Duodenal mucosa (tissue), 2 donors: ENCODE measurements at regions not wholly inside any gene's neighbourhood (a gene's known extent, or its start where the extent isn't known, plus 50 kb on each side); places are given as distances from the start of the nearest gene placed in this dataset.

Experiments
- H3K27ac ChIP-seq: one replicate; pipeline ENCODE4 v1.7.0; 2013; ENCODE audit warnings: low read depth, low read length
- H3K27me3 ChIP-seq, 2 donors: one replicate each; pipeline ENCODE4 v1.7.0; 2013; ENCODE audit warnings: low read length in 2 of 2, control low read depth in 1 of 2; ENCODE audit not compliant: insufficient read depth in 2 of 2, control insufficient read depth in 1 of 2
- H3K36me3 ChIP-seq, 2 donors: one replicate each; pipeline ENCODE4 v1.7.0; 2013; ENCODE audit warnings: low read length in 2 of 2, control low read depth in 1 of 2; ENCODE audit not compliant: insufficient read depth in 2 of 2, control insufficient read depth in 1 of 2
- H3K4me1 ChIP-seq, 2 donors: one replicate each; pipeline ENCODE4 v1.7.0; 2013; ENCODE audit warnings: low read length in 2 of 2, control low read depth in 1 of 2; ENCODE audit not compliant: insufficient read depth in 2 of 2, control insufficient read depth in 1 of 2
- H3K4me3 ChIP-seq, 2 donors: one replicate each; pipeline ENCODE4 v1.7.0; 2013; ENCODE audit warnings: low read length in 2 of 2, low read depth in 1 of 2
- H3K9ac ChIP-seq, 2 donors: one replicate each; pipeline ENCODE4 v1.7.0; 2013; ENCODE audit warnings: low read length in 2 of 2, low read depth in 1 of 2
- H3K9me3 ChIP-seq, 2 donors: one replicate each; pipeline ENCODE4 v1.7.0; 2013; ENCODE audit warnings: low read length in 2 of 2, control low read depth in 1 of 2; ENCODE audit not compliant: control insufficient read depth in 1 of 2

GRCh38 chr2:129142465-129142864, 823.8 kb upstream of the HS6ST1 start:
- no peak overlapping the region for H3K9ac ChIP-seq
- H3K27ac ChIP-seq = no peak overlapping the region
- no peak overlapping the region for H3K4me3 ChIP-seq
- H3K36me3 ChIP-seq = no peaks in the 10 kb centered on the region
- no peaks in the 10 kb centered on the region for H3K4me1 ChIP-seq
- no peaks in the 10 kb centered on the region for H3K9me3 ChIP-seq
- no peaks in the 10 kb centered on the region for H3K27me3 ChIP-seq

GRCh38 chr2:129144082-129144791, 825.6 kb upstream of the HS6ST1 start:
- no peaks in the 10 kb centered on the region for H3K36me3 ChIP-seq
- no peak overlapping the region for H3K4me3 ChIP-seq
- H3K27me3 ChIP-seq = no peaks in the 10 kb centered on the region
- H3K9me3 ChIP-seq = no peaks in the 10 kb centered on the region
- no peaks in the 10 kb centered on the region for H3K4me1 ChIP-seq
- H3K27ac ChIP-seq = no peak overlapping the region
- no peak overlapping the region for H3K9ac ChIP-seq

GRCh38 chr2:129152514-129152913, 827.0 kb upstream of the RAB6C start:
- no peak overlapping the region for H3K27ac ChIP-seq
- no peak overlapping the region for H3K9ac ChIP-seq
- H3K27me3 ChIP-seq = no peaks in the 10 kb centered on the region
- no peaks in the 10 kb centered on the region for H3K36me3 ChIP-seq
- H3K4me3 ChIP-seq = no peak overlapping the region
- no peaks in the 10 kb centered on the region for H3K4me1 ChIP-seq
- no peaks in the 10 kb centered on the region for H3K9me3 ChIP-seq

GRCh38 chr2:129160879-129161278, 818.6 kb upstream of the RAB6C start:
- H3K9ac ChIP-seq = no peak overlapping the region
- H3K4me1 ChIP-seq = no peaks in the 10 kb centered on the region
- no peak overlapping the region for H3K4me3 ChIP-seq
- no peaks in the 10 kb centered on the region for H3K36me3 ChIP-seq
- H3K27me3 ChIP-seq = no peaks in the 10 kb centered on the region
- no peaks in the 10 kb centered on the region for H3K9me3 ChIP-seq
- no peak overlapping the region for H3K27ac ChIP-seq

- no peak overlapping the region for H3K4me3 ChIP-seq
- no peak overlapping the region for H3K27ac ChIP-seq
- no peaks in the 10 kb centered on the region for H3K36me3 ChIP-seq
- H3K4me1 ChIP-seq = no peaks in the 10 kb centered on the region
- no peak overlapping the region for H3K9ac ChIP-seq
- H3K9me3 ChIP-seq = no peaks in the 10 kb centered on the region
- H3K27me3 ChIP-seq = no peaks in the 10 kb centered on the region
Measured at GRCh38 chr2:129164220-129164949, 815.1 kb upstream of the RAB6C start.

- no peaks in the 10 kb centered on the region for H3K9me3 ChIP-seq
- no peaks in the 10 kb centered on the region for H3K36me3 ChIP-seq
- H3K4me1 ChIP-seq = no peaks in the 10 kb centered on the region
- H3K9ac ChIP-seq = no peak overlapping the region
- H3K27me3 ChIP-seq = no peaks in the 10 kb centered on the region
- H3K4me3 ChIP-seq = no peak overlapping the region
- no peak overlapping the region for H3K27ac ChIP-seq
Measured at GRCh38 chr2:129165006-129165405, 814.5 kb upstream of the RAB6C start.

GRCh38 chr2:129167456-129167855, 812.0 kb upstream of the RAB6C start:
- H3K4me3 ChIP-seq = no peak overlapping the region
- H3K27me3 ChIP-seq = no peaks in the 10 kb centered on the region
- no peaks in the 10 kb centered on the region for H3K36me3 ChIP-seq
- no peak overlapping the region for H3K9ac ChIP-seq
- no peaks in the 10 kb centered on the region for H3K4me1 ChIP-seq
- H3K9me3 ChIP-seq = no peaks in the 10 kb centered on the region
- H3K27ac ChIP-seq = no peak overlapping the region

GRCh38 chr2:129170570-129170969, 808.9 kb upstream of the RAB6C start:
- Histone ChIP-seq H3K4me3 (no peak overlapping the region), H3K4me1 (no peaks in the 10 kb centered on the region), H3K36me3 (no peaks in the 10 kb centered on the region), H3K27me3 (no peaks in the 10 kb centered on the region), H3K27ac (no peak overlapping the region), H3K9me3 (no peaks in the 10 kb centered on the region), H3K9ac (no peak overlapping the region)

GRCh38 chr2:129174143-129174542, 805.3 kb upstream of the RAB6C start:
- no peaks in the 10 kb centered on the region for H3K4me1 ChIP-seq
- H3K9ac ChIP-seq = no peak overlapping the region
- H3K4me3 ChIP-seq = no peak overlapping the region
- H3K36me3 ChIP-seq = no peaks in the 10 kb centered on the region
- H3K9me3 ChIP-seq = no peaks in the 10 kb centered on the region
- H3K27me3 ChIP-seq = no peaks in the 10 kb centered on the region
- no peak overlapping the region for H3K27ac ChIP-seq

GRCh38 chr2:129175051-129175450, 804.4 kb upstream of the RAB6C start:
- H3K9ac ChIP-seq = no peak overlapping the region
- H3K27me3 ChIP-seq = no peaks in the 10 kb centered on the region
- no peak overlapping the region for H3K27ac ChIP-seq
- no peaks in the 10 kb centered on the region for H3K4me1 ChIP-seq
- no peaks in the 10 kb centered on the region for H3K36me3 ChIP-seq
- H3K9me3 ChIP-seq = no peaks in the 10 kb centered on the region
- H3K4me3 ChIP-seq = no peak overlapping the region
